HepG2 (cell line): ENCODE measurements at regions not wholly inside any gene's neighbourhood (a gene's known extent, or its start where the extent isn't known, plus 50 kb on each side); places are given as distances from the start of the nearest gene placed in this dataset.

ENCODE experiments used
- ATAC-seq: fragments of 200-7000 bp; cut with Tn5 transposase; 3 replicates; pipeline ENCODE4 v1.9.1; 2020; ENCODE audit warnings: mild to moderate bottlenecking, moderate library complexity
- BruUV-seq: library from RNA; stranded (reverse); fragments of 400-500 nt; replicated peaks from 2 replicates; lab custom pipeline; 2021; lab: Mats Ljungman, UMichigan
- CTCF ChIA-PET: fragments of 300-600 bp; formaldehyde crosslinking; extraction: SDS; loops from one replicate; lab custom pipeline; 2021; ENCODE audit warnings: low total read pairs, inconsistent platforms, low intra/inter-chr PET ratio; lab: Yijun Ruan, JAX
- POLR2A ChIA-PET: fragments of 350-600 bp; sonication (Branson Sonifier 250); formaldehyde crosslinking; loops from one replicate; lab custom pipeline; 2020; ENCODE audit warnings: antibody characterized with exemption, inconsistent platforms; lab: Yijun Ruan, JAX
- DNase-seq: peaks from one replicate; pipeline ENCODE4 v3.0.0-alpha.2; 2015; ENCODE audit warnings: low spot score
- FAIRE-seq: peaks from 3 replicates; lab custom pipeline; 2011; peaks lifted over from hg19 to GRCh38; lab: Jason Lieb, UNC
- H2AFZ ChIP-seq: one replicate; pipeline ENCODE4 v1.6.1; 2011; ENCODE audit warnings: low read length, inconsistent platforms
- H3K27ac ChIP-seq: fragments of 300-600 bp; 3 replicates; pipeline ENCODE4 v1.8.0; 2011; ENCODE audit warnings: mixed run types, mild to moderate bottlenecking, mixed read lengths, low read length, inconsistent platforms; ENCODE audit not compliant: insufficient read depth; ENCODE audit errors: extremely low read length
- H3K27me3 ChIP-seq, 2 experiments: fragments of 200-600 bp in 1 of 2; 2 replicates in 1 of 2; 3 replicates in 1 of 2; pipeline versions ENCODE4 v1.6.0 to v1.8.0; 2011; ENCODE audit warnings: low read length in 2 of 2, mild to moderate bottlenecking in 2 of 2, moderate library complexity in 2 of 2, inconsistent platforms in 1 of 2; ENCODE audit not compliant: insufficient read depth in 2 of 2, control insufficient read depth in 1 of 2
- H3K36me3 ChIP-seq, 2 experiments: fragments of 200-600 bp in 1 of 2; replicated peaks in 1 of 2; 2 replicates in 1 of 2; 3 replicates in 1 of 2; pipeline versions ENCODE4 v1.5.1 to v1.8.0; 2011; ENCODE audit warnings: low read length in 2 of 2, inconsistent platforms in 1 of 2; ENCODE audit not compliant: insufficient read depth in 2 of 2, control insufficient read depth in 1 of 2
- H3K4me1 ChIP-seq: 2 replicates; pipeline ENCODE4 v1.5.1; 2012; ENCODE audit warnings: low read length, inconsistent platforms; ENCODE audit not compliant: insufficient read depth
- H3K4me2 ChIP-seq: 2 replicates; pipeline ENCODE4 v1.6.0; 2011; ENCODE audit warnings: low read depth, low read length, inconsistent platforms
- H3K4me3 ChIP-seq, 3 experiments: fragments of 200-600 bp in 1 of 3; sonication (generic), shearing (Covaris generic) in 1 of 3; replicated peaks in 1 of 3; 2 replicates each; pipeline ENCODE4 v1.5.1; 2011 to 2016; ENCODE audit warnings: low read length in 3 of 3, inconsistent platforms in 2 of 3, low read depth in 2 of 3, mild to moderate bottlenecking in 2 of 3, control low read depth in 1 of 3, mixed read lengths in 1 of 3; ENCODE audit not compliant: insufficient read depth in 1 of 3
- H3K79me2 ChIP-seq: one replicate; pipeline ENCODE4 v1.6.1; 2011; ENCODE audit warnings: low read length, inconsistent platforms; ENCODE audit not compliant: insufficient read depth
- H3K9ac ChIP-seq: 2 replicates; pipeline ENCODE4 v1.6.0; 2011; ENCODE audit warnings: mild to moderate bottlenecking, low read depth, low read length, inconsistent platforms; ENCODE audit not compliant: insufficient read depth
- H3K9me3 ChIP-seq: 2 replicates; pipeline ENCODE4 v1.5.1; 2012; ENCODE audit warnings: mild to moderate bottlenecking, low read length
- H4K20me1 ChIP-seq: 2 replicates; pipeline ENCODE4 v1.6.0; 2011; ENCODE audit warnings: inconsistent platforms, mild to moderate bottlenecking, low read length, moderate library complexity; ENCODE audit not compliant: insufficient read depth
- CHD4 ChIP-seq: fragments of 200-600 bp; sonication (generic); IDR thresholded peaks from 2 replicates; pipeline ENCODE4 v1.7.0; 2017; ENCODE audit warnings: mild to moderate bottlenecking, low read length, borderline replicate concordance
- HHEX ChIP-seq: IDR thresholded peaks from 2 replicates; pipeline ENCODE4 v1.6.1; 2016; ENCODE audit warnings: control low read depth
- ZKSCAN1 ChIP-seq: fragments of 150-350 bp; IDR thresholded peaks from 2 replicates; pipeline ENCODE4 v1.6.1; 2014; ENCODE audit warnings: low read length
- WGBS: methylation state at CpG from one replicate; pipeline ENCODE4 v1.1.6; 2017; ENCODE audit warnings: low lambda C conversion rate; 5-methylcytosine and 5-hydroxymethylcytosine counted together
- in situ Hi-C: cut with HindIII; loops from 2 replicates; pipeline ENCODE4 v1.10.0; 2017; ENCODE audit warnings: low pct_unique_long_range_greater_than_20kb; ENCODE audit not compliant: extremely low pct_ligation_motif_present
- intact Hi-C: fragments of 100-400 bp; cut with micrococcal nuclease; formaldehyde crosslinking; loops from one replicate; pipeline ENCODE4 v1.10.0; 2022; ENCODE audit not compliant: unreplicated experiment
- TF ChIP-seq, protein P1 (sequence below): sonication (generic); formaldehyde crosslinking; IDR thresholded peaks from 2 replicates; pipeline ENCODE4 v1.4.0; 2020; ENCODE audit warnings: mild to moderate bottlenecking, missing genetic modification reagents, borderline replicate concordance

DNA sequence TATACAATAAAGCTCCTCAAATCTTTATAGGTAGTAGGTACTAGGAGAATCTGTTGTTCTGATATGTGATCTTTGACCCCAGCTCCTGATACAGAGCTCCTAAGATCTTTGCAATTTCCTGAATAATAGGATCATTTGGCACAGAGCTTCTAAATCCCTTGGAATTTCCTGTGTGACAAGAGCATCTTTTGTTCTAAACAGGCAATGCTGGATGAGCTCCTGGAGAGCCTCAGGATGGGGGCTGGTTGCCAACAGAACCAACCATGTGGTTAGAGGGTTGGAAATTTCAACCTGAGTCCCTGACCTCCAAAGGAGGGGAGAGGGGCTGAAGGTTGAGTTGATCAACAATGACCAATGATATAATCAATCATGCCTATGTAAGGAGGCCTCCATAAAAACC lies 629.0 kb downstream of the CCSER2 start (continued):
- TF ChIP-seq, protein P1, sequence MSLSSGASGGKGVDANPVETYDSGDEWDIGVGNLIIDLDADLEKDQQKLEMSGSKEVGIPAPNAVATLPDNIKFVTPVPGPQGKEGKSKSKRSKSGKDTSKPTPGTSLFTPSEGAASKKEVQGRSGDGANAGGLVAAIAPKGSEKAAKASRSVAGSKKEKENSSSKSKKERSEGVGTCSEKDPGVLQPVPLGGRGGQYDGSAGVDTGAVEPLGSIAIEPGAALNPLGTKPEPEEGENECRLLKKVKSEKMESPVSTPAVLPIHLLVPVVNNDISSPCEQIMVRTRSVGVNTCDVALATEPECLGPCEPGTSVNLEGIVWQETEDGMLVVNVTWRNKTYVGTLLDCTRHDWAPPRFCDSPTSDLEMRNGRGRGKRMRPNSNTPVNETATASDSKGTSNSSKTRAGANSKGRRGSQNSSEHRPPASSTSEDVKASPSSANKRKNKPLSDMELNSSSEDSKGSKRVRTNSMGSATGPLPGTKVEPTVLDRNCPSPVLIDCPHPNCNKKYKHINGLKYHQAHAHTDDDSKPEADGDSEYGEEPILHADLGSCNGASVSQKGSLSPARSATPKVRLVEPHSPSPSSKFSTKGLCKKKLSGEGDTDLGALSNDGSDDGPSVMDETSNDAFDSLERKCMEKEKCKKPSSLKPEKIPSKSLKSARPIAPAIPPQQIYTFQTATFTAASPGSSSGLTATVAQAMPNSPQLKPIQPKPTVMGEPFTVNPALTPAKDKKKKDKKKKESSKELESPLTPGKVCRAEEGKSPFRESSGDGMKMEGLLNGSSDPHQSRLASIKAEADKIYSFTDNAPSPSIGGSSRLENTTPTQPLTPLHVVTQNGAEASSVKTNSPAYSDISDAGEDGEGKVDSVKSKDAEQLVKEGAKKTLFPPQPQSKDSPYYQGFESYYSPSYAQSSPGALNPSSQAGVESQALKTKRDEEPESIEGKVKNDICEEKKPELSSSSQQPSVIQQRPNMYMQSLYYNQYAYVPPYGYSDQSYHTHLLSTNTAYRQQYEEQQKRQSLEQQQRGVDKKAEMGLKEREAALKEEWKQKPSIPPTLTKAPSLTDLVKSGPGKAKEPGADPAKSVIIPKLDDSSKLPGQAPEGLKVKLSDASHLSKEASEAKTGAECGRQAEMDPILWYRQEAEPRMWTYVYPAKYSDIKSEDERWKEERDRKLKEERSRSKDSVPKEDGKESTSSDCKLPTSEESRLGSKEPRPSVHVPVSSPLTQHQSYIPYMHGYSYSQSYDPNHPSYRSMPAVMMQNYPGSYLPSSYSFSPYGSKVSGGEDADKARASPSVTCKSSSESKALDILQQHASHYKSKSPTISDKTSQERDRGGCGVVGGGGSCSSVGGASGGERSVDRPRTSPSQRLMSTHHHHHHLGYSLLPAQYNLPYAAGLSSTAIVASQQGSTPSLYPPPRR (CRISPR knock-in tag) = no peak

DNA sequence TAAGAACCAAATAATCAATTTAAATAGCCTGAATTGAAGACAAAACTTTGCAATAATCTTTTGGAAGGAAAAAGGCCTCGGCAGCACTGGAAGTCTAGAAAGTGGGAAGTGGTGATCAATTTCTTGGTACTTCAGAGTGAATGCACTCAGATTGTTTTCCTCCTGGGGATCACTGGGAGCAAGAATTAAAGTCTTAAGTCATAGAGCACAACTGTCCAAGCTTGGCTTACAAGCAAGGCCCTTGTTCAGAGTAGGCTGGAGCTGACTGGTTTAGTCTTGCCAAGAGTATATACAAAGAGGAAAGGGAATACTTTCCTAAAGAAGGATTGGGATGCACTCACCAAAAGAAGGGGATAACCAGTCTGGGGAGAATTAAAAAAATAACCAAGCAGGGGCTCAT lies 637.1 kb downstream of the CCSER2 start:
- ChIA-PET POLR2A (no interaction called here), CTCF (no interaction called here)
- no peaks in the 10 kb centered on the region for H4K20me1 ChIP-seq
- no peaks in the 10 kb centered on the region for H3K9me3 ChIP-seq
- no TSS peak for BruUV-seq
- intact Hi-C loops (no loop called here), in situ Hi-C loops (no loop called here)
- H2AFZ ChIP-seq = no peak overlapping the region
- H3K27me3 ChIP-seq = no peaks in the 10 kb centered on the region
- 4% methylated on average over 1 of the region's 1 CpG for WGBS
- no peaks in the 10 kb centered on the region for H3K36me3 ChIP-seq
- TF ChIP-seq ZKSCAN1 (no peak), CHD4 (no peak), HHEX (no peak)
- no peak overlapping the region for H3K4me3 ChIP-seq
- FAIRE-seq = no peak
- H3K4me2 ChIP-seq = no peak overlapping the region
- no peaks in the 10 kb centered on the region for H3K79me2 ChIP-seq
- no peak for DNase-seq
- H3K9ac ChIP-seq = no peak overlapping the region
- no peak overlapping the region for H3K27ac ChIP-seq
- no peak for ATAC-seq
- H3K4me1 ChIP-seq = no peaks in the 10 kb centered on the region
